ENCODE measurements at regions not wholly inside any gene's neighbourhood (a gene's known extent, or its start where the extent isn't known, plus 50 kb on each side); places are given as distances from the start of the nearest gene placed in this dataset.

DNA sequence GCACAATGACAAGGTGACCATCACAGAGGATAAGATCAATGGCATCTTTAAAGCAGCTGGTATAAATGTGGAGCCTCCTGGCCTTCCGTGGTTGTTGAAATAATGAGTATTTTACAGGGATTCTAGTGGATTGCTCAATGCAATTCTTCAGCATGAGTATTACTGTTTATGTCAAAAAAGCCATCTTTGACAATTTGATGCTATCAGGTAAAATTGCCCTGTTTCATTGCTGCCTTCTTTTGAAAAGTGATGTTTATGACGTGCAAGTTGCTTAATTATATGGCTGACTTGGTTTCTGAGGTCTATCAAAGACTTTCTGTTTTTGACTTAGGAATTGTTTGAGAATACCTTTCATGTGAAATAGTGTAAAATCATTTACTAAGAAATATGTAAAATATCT is 237.2 kb downstream of the PARP8 start (continued):
- TF ChIP-seq, protein P1, sequence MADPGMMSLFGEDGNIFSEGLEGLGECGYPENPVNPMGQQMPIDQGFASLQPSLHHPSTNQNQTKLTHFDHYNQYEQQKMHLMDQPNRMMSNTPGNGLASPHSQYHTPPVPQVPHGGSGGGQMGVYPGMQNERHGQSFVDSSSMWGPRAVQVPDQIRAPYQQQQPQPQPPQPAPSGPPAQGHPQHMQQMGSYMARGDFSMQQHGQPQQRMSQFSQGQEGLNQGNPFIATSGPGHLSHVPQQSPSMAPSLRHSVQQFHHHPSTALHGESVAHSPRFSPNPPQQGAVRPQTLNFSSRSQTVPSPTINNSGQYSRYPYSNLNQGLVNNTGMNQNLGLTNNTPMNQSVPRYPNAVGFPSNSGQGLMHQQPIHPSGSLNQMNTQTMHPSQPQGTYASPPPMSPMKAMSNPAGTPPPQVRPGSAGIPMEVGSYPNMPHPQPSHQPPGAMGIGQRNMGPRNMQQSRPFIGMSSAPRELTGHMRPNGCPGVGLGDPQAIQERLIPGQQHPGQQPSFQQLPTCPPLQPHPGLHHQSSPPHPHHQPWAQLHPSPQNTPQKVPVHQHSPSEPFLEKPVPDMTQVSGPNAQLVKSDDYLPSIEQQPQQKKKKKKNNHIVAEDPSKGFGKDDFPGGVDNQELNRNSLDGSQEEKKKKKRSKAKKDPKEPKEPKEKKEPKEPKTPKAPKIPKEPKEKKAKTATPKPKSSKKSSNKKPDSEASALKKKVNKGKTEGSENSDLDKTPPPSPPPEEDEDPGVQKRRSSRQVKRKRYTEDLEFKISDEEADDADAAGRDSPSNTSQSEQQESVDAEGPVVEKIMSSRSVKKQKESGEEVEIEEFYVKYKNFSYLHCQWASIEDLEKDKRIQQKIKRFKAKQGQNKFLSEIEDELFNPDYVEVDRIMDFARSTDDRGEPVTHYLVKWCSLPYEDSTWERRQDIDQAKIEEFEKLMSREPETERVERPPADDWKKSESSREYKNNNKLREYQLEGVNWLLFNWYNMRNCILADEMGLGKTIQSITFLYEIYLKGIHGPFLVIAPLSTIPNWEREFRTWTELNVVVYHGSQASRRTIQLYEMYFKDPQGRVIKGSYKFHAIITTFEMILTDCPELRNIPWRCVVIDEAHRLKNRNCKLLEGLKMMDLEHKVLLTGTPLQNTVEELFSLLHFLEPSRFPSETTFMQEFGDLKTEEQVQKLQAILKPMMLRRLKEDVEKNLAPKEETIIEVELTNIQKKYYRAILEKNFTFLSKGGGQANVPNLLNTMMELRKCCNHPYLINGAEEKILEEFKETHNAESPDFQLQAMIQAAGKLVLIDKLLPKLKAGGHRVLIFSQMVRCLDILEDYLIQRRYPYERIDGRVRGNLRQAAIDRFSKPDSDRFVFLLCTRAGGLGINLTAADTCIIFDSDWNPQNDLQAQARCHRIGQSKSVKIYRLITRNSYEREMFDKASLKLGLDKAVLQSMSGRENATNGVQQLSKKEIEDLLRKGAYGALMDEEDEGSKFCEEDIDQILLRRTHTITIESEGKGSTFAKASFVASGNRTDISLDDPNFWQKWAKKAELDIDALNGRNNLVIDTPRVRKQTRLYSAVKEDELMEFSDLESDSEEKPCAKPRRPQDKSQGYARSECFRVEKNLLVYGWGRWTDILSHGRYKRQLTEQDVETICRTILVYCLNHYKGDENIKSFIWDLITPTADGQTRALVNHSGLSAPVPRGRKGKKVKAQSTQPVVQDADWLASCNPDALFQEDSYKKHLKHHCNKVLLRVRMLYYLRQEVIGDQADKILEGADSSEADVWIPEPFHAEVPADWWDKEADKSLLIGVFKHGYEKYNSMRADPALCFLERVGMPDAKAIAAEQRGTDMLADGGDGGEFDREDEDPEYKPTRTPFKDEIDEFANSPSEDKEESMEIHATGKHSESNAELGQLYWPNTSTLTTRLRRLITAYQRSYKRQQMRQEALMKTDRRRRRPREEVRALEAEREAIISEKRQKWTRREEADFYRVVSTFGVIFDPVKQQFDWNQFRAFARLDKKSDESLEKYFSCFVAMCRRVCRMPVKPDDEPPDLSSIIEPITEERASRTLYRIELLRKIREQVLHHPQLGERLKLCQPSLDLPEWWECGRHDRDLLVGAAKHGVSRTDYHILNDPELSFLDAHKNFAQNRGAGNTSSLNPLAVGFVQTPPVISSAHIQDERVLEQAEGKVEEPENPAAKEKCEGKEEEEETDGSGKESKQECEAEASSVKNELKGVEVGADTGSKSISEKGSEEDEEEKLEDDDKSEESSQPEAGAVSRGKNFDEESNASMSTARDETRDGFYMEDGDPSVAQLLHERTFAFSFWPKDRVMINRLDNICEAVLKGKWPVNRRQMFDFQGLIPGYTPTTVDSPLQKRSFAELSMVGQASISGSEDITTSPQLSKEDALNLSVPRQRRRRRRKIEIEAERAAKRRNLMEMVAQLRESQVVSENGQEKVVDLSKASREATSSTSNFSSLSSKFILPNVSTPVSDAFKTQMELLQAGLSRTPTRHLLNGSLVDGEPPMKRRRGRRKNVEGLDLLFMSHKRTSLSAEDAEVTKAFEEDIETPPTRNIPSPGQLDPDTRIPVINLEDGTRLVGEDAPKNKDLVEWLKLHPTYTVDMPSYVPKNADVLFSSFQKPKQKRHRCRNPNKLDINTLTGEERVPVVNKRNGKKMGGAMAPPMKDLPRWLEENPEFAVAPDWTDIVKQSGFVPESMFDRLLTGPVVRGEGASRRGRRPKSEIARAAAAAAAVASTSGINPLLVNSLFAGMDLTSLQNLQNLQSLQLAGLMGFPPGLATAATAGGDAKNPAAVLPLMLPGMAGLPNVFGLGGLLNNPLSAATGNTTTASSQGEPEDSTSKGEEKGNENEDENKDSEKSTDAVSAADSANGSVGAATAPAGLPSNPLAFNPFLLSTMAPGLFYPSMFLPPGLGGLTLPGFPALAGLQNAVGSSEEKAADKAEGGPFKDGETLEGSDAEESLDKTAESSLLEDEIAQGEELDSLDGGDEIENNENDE (IDR thresholded peaks at IDR 0.05; ENCODE audit: insufficient replicate concordance, low read length) = no peak
- TF ChIP-seq YY1 (IDR thresholded peaks at IDR 0.05; ENCODE audit: low read depth, low read length) = no peak
- no peak for TF ChIP-seq BRCA1 (IDR thresholded peaks at IDR 0.05; ENCODE audit: low read depth, low read length)
- no peak for TF ChIP-seq EGR1 (IDR thresholded peaks at IDR 0.05; ENCODE audit: borderline replicate concordance, low read depth, low read length)
- TF ChIP-seq CHD2 (IDR thresholded peaks at IDR 0.05; ENCODE audit: low read length) = no peak
- TF ChIP-seq, protein P2, sequence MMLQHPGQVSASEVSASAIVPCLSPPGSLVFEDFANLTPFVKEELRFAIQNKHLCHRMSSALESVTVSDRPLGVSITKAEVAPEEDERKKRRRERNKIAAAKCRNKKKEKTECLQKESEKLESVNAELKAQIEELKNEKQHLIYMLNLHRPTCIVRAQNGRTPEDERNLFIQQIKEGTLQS (IDR thresholded peaks at IDR 0.05; ENCODE audit: insufficient read depth, low read depth, low read length) = no peak

Data from H1 (cell line).